ENCODE measurements at regions not wholly inside any gene's neighbourhood (a gene's known extent, or its start where the extent isn't known, plus 50 kb on each side); places are given as distances from the start of the nearest gene placed in this dataset.
"Not testable (repeated sequence)": the region's sequence is repeated elsewhere in the genome, so short reads cannot be mapped to it uniquely, and the experiment has no call there.

DNA sequence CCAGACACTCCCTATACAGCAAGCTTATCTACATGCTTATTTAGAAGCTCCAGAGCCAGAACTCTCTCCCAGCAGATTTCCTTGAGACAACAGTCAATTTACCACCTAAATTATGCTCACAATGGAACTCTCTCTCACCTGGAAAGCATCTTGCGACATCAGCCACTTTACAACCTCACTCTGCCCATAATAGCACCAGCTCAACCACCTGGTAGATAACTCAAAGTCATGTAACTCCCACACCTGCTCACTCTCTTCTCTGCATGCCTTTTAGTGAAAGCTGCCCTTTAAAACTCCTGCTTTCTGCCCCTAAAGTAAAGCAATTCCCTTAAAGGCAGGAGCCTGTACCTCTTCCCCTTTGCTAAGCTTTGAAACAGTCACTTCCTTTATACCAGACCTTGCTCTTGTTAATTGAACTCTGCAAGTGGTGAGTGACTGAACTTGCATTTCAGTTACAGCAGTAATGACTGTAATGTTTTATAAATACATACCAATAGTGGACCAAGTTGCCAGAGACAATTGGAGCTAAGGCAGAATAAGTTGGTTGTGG, 658.8 kb downstream of the NAP1L3 start:
- not testable (repeated sequence) for H3K23me2 ChIP-seq (ENCODE audit: insufficient read length, low read depth, low read length, poor library complexity, severe bottlenecking); H3K9me3 Mint-ChIP-seq; H3K18ac ChIP-seq (ENCODE audit: insufficient read length, low read depth, low read length); H4K8ac ChIP-seq (replicated peaks; ENCODE audit: insufficient read length, low read depth, low read length); H3K9ac ChIP-seq (ENCODE audit: extremely low read depth, insufficient read length, low read length); H2AK5ac ChIP-seq (ENCODE audit: insufficient read length, low read length); H4K5ac ChIP-seq (ENCODE audit: insufficient read length, low read depth, low read length); H3T11ph ChIP-seq (ENCODE audit: low read length); H3K23ac ChIP-seq (ENCODE audit: insufficient read length, low read depth, low read length); H4K91ac ChIP-seq (ENCODE audit: insufficient read length, low read depth, low read length); H2BK12ac ChIP-seq (ENCODE audit: insufficient read length, low read depth, low read length); H2BK20ac ChIP-seq (ENCODE audit: low read depth, low read length, poor library complexity, severe bottlenecking); H3K79me1 ChIP-seq (ENCODE audit: insufficient read depth, low read depth, low read length, poor library complexity, severe bottlenecking); H4K20me1 ChIP-seq (ENCODE audit: control insufficient read depth, insufficient read depth, insufficient read length); H3K4ac ChIP-seq (ENCODE audit: low read depth, low read length); H3K79me2 ChIP-seq (ENCODE audit: insufficient read depth, low read length); H2AFZ ChIP-seq (ENCODE audit: low read length); H2BK5ac ChIP-seq (ENCODE audit: insufficient read length, low read length); H3K27me3 Mint-ChIP-seq (ENCODE audit: low read depth); H3K14ac ChIP-seq (ENCODE audit: insufficient read depth, low read length); H3K27me3 ChIP-seq (ENCODE audit: insufficient read depth, low read length); H3K36me3 Mint-ChIP-seq (ENCODE audit: insufficient read depth in 1 of 3, low read depth in 3 of 3); H3K9me3 ChIP-seq (ENCODE audit: control insufficient read depth, low read depth, low read length); H3K4me1 ChIP-seq (ENCODE audit: insufficient read depth, low read length); H2BK15ac ChIP-seq (ENCODE audit: low read depth, low read length); H2BK120ac ChIP-seq (ENCODE audit: low read depth, low read length, poor library complexity, severe bottlenecking); H3K4me2 ChIP-seq (ENCODE audit: insufficient read depth, insufficient read length, low read length); H3K56ac ChIP-seq (ENCODE audit: insufficient read length, low read depth, low read length)
- peak overlapping the region; percentile 64 for H3K27ac ChIP-seq (ENCODE audit: insufficient read length, low read depth, low read length)
- peak overlapping the region; percentile 68 to 99 (median 96); a peak in 6 of 7 replicates for H3K27ac Mint-ChIP-seq
- peak overlapping the region in 1 of 2 experiments; percentile 33; a peak in 3 of 5 replicates for H3K4me3 Mint-ChIP-seq
- peak; percentile 32 for DNase-seq
- WGBS (ENCODE audit: extremely low coverage, insufficient read length, low lambda C conversion rate), result no CpG with 5 or more reads among the region's 1 CpG
- H3K4me1 Mint-ChIP-seq, result peaks cover 15 to 17% of the 10 kb centered on the region in 2 experiments

Data from H9 (cell line).